Peyer's patch (tissue), 4 donors: ENCODE measurements at regions not wholly inside any gene's neighbourhood (a gene's known extent, or its start where the extent isn't known, plus 50 kb on each side); places are given as distances from the start of the nearest gene placed in this dataset.

Experiments
- POLR2A ChIP-seq, 2 donors: fragments of 450-650 bp; IDR thresholded peaks; one replicate each; pipeline ENCODE4 v1.5.1; 2017; ENCODE audit warnings: antibody characterized with exemption in 2 of 2, mild to moderate bottlenecking in 2 of 2, moderate library complexity in 2 of 2
- TF ChIP-seq, protein P1 (sequence below), 6 experiments: fragments of 450-650 bp in 4 of 6; fragments of 200-600 bp in 2 of 6; sonication (generic) in 1 of 6; IDR thresholded peaks; one replicate each; pipeline ENCODE4 v1.5.1; 2017 to 2019; ENCODE audit warnings: antibody characterized with exemption in 6 of 6, mild to moderate bottlenecking in 3 of 6, moderate library complexity in 1 of 6

DNA sequence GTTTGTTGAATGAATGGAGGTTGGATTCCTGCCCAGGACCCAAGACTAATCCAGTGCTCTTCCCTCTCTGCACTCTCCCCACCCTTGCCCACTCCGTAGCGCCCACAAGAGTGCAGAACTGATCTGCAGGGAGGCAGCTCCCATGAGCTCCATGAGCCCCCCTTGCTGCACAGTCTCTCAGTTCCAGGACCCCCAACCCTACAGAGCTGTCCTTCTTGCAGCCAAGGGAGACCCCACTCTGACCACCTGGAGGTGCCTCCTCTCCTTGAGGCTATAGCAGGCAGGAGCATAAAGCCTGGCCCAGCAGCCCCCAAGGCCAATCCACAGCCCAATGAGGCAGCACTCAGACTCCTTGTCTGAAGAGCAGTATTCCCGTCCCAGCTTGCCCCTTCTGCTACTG is 209.2 kb upstream of the ZC3H12A start:
- TF ChIP-seq POLR2A (IDR thresholded peaks at IDR 0.05), result no peak
- TF ChIP-seq, protein P1, sequence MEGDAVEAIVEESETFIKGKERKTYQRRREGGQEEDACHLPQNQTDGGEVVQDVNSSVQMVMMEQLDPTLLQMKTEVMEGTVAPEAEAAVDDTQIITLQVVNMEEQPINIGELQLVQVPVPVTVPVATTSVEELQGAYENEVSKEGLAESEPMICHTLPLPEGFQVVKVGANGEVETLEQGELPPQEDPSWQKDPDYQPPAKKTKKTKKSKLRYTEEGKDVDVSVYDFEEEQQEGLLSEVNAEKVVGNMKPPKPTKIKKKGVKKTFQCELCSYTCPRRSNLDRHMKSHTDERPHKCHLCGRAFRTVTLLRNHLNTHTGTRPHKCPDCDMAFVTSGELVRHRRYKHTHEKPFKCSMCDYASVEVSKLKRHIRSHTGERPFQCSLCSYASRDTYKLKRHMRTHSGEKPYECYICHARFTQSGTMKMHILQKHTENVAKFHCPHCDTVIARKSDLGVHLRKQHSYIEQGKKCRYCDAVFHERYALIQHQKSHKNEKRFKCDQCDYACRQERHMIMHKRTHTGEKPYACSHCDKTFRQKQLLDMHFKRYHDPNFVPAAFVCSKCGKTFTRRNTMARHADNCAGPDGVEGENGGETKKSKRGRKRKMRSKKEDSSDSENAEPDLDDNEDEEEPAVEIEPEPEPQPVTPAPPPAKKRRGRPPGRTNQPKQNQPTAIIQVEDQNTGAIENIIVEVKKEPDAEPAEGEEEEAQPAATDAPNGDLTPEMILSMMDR (IDR thresholded peaks at IDR 0.05), result no peak
